H9 (cell line): ENCODE measurements at regions not wholly inside any gene's neighbourhood (a gene's known extent, or its start where the extent isn't known, plus 50 kb on each side); places are given as distances from the start of the nearest gene placed in this dataset.

Experiments
- DNase-seq: peaks from one replicate; pipeline ENCODE4 v3.0.0-alpha.2; 2017
- H2AFZ ChIP-seq: one replicate; pipeline ENCODE4 v1.6.1; 2013; ENCODE audit warnings: mild to moderate bottlenecking, low read length, control low read depth, moderate library complexity
- H2AK5ac ChIP-seq: 2 replicates; pipeline ENCODE4 v1.6.1; 2013; ENCODE audit warnings: low read length, control low read depth, mixed read lengths; ENCODE audit not compliant: insufficient read length
- H2BK120ac ChIP-seq: one replicate; pipeline ENCODE4 v1.6.1; 2013; ENCODE audit warnings: low read depth, mild to moderate bottlenecking, low read length, control low read depth, inconsistent platforms; ENCODE audit not compliant: poor library complexity, severe bottlenecking
- H2BK12ac ChIP-seq: 2 replicates; pipeline ENCODE4 v1.6.1; 2013; ENCODE audit warnings: low read length, control low read depth, mixed read lengths, low read depth; ENCODE audit not compliant: insufficient read length
- H2BK15ac ChIP-seq: 2 replicates; pipeline ENCODE4 v1.6.1; 2013; ENCODE audit warnings: low read depth, low read length, control low read depth
- H2BK20ac ChIP-seq: one replicate; pipeline ENCODE4 v1.6.1; 2013; ENCODE audit warnings: low read depth, mild to moderate bottlenecking, low read length, control low read depth, inconsistent platforms; ENCODE audit not compliant: poor library complexity, severe bottlenecking
- H2BK5ac ChIP-seq: 2 replicates; pipeline ENCODE4 v1.6.1; 2013; ENCODE audit warnings: low read length, control low read depth, mixed read lengths; ENCODE audit not compliant: insufficient read length
- H3K14ac ChIP-seq: 2 replicates; pipeline ENCODE4 v1.6.1; 2013; ENCODE audit warnings: low read length, control low read depth; ENCODE audit not compliant: insufficient read depth
- H3K18ac ChIP-seq: 2 replicates; pipeline ENCODE4 v1.6.1; 2013; ENCODE audit warnings: low read depth, mild to moderate bottlenecking, mixed read lengths, low read length, control low read depth; ENCODE audit not compliant: insufficient read length
- H3K23ac ChIP-seq: 2 replicates; pipeline ENCODE4 v1.6.1; 2013; ENCODE audit warnings: low read length, control low read depth, mixed read lengths, low read depth; ENCODE audit not compliant: insufficient read length
- H3K23me2 ChIP-seq: 2 replicates; pipeline ENCODE4 v1.6.1; 2013; ENCODE audit warnings: low read depth, mild to moderate bottlenecking, mixed read lengths, low read length, control low read depth; ENCODE audit not compliant: insufficient read length, poor library complexity, severe bottlenecking
- H3K27ac ChIP-seq: 2 replicates; pipeline ENCODE4 v1.5.1; 2013; ENCODE audit warnings: low read length, control low read depth, mixed read lengths, low read depth; ENCODE audit not compliant: insufficient read length
- H3K27me3 ChIP-seq: 2 replicates; pipeline ENCODE4 v1.6.1; 2013; ENCODE audit warnings: low read length, control low read depth, inconsistent platforms; ENCODE audit not compliant: insufficient read depth
- H3K4ac ChIP-seq: 2 replicates; pipeline ENCODE4 v1.6.1; 2013; ENCODE audit warnings: low read depth, mild to moderate bottlenecking, control low read depth, inconsistent platforms, low read length, moderate library complexity
- H3K4me1 ChIP-seq: 2 replicates; pipeline ENCODE4 v1.6.1; 2013; ENCODE audit warnings: low read length, control low read depth, inconsistent platforms; ENCODE audit not compliant: insufficient read depth
- H3K4me2 ChIP-seq: 2 replicates; pipeline ENCODE4 v1.6.1; 2013; ENCODE audit warnings: low read length, control low read depth, mixed read lengths; ENCODE audit not compliant: insufficient read length, insufficient read depth
- H3K56ac ChIP-seq: 2 replicates; pipeline ENCODE4 v1.6.1; 2013; ENCODE audit warnings: low read depth, mild to moderate bottlenecking, mixed read lengths, low read length, control low read depth; ENCODE audit not compliant: insufficient read length
- H3K79me1 ChIP-seq: 2 replicates; pipeline ENCODE4 v1.6.1; 2013; ENCODE audit warnings: low read depth, mild to moderate bottlenecking, moderate library complexity, low read length, control low read depth, inconsistent platforms; ENCODE audit not compliant: insufficient read depth, poor library complexity, severe bottlenecking
- H3K79me2 ChIP-seq: 2 replicates; pipeline ENCODE4 v1.6.1; 2013; ENCODE audit warnings: low read length, control low read depth, inconsistent platforms; ENCODE audit not compliant: insufficient read depth
- H3K9ac ChIP-seq: 2 replicates; pipeline ENCODE4 v1.6.1; 2013; ENCODE audit warnings: low read length, control low read depth, mixed read lengths; ENCODE audit not compliant: insufficient read length; ENCODE audit errors: extremely low read depth
- H3K9me3 ChIP-seq: one replicate; pipeline ENCODE4 v1.6.1; 2013; ENCODE audit warnings: low read depth, low read length, inconsistent platforms; ENCODE audit not compliant: control insufficient read depth
- H3T11ph ChIP-seq: one replicate; pipeline ENCODE4 v1.6.1; 2013; ENCODE audit warnings: mild to moderate bottlenecking, low read length, control low read depth, inconsistent platforms
- H4K20me1 ChIP-seq: one replicate; pipeline ENCODE4 v1.6.1; 2013; ENCODE audit not compliant: control insufficient read depth, insufficient read length, insufficient read depth
- H4K5ac ChIP-seq: 2 replicates; pipeline ENCODE4 v1.6.1; 2013; ENCODE audit warnings: low read depth, mild to moderate bottlenecking, mixed read lengths, low read length, control low read depth; ENCODE audit not compliant: insufficient read length
- H4K8ac ChIP-seq: replicated peaks from 2 replicates; pipeline ENCODE4 v1.6.1; 2013; ENCODE audit warnings: low read length, control low read depth, mixed read lengths, low read depth; ENCODE audit not compliant: insufficient read length
- H4K91ac ChIP-seq: 2 replicates; pipeline ENCODE4 v1.6.1; 2013; ENCODE audit warnings: low read depth, mild to moderate bottlenecking, moderate library complexity, mixed read lengths, low read length, control low read depth; ENCODE audit not compliant: insufficient read length
- H3K27ac Mint-ChIP-seq, 3 experiments: 2 replicates in 2 of 3; 3 replicates in 1 of 3; pipeline ENCODE4 v1.8.0; 2020 to 2021; ENCODE audit warnings: mixed read lengths in 3 of 3, mild to moderate bottlenecking in 1 of 3, moderate library complexity in 1 of 3
- H3K27me3 Mint-ChIP-seq: 2 replicates; pipeline ENCODE4 v1.8.0; 2021; ENCODE audit warnings: low read depth, mild to moderate bottlenecking, moderate library complexity, mixed read lengths
- H3K36me3 Mint-ChIP-seq, 3 experiments: 2 replicates in 2 of 3; 3 replicates in 1 of 3; pipeline ENCODE4 v1.8.0; 2020 to 2021; ENCODE audit warnings: low read depth in 3 of 3, mixed read lengths in 3 of 3; ENCODE audit not compliant: insufficient read depth in 1 of 3
- H3K4me1 Mint-ChIP-seq, 2 experiments: 2 replicates each; pipeline ENCODE4 v1.8.0; 2020; ENCODE audit warnings: mixed read lengths in 2 of 2
- H3K4me3 Mint-ChIP-seq, 2 experiments: 2 replicates in 1 of 2; 3 replicates in 1 of 2; pipeline ENCODE4 v1.8.0; 2020 to 2021; ENCODE audit warnings: mild to moderate bottlenecking in 2 of 2, mixed read lengths in 2 of 2, moderate library complexity in 1 of 2
- H3K9me3 Mint-ChIP-seq, 2 experiments: 2 replicates in 1 of 2; 3 replicates in 1 of 2; pipeline ENCODE4 v1.8.0; 2020; ENCODE audit warnings: mild to moderate bottlenecking in 2 of 2, mixed read lengths in 2 of 2, moderate library complexity in 1 of 2
- WGBS: extraction: QIAGEN DNeasy Blood & Tissue Kit; methylation state at CpG from one replicate; pipeline ENCODE4 v1.1.7; 2013; ENCODE audit warnings: missing lambda C conversion rate, low lambda C conversion rate, mixed read lengths; ENCODE audit not compliant: insufficient read length; ENCODE audit errors: extremely low coverage; 5-methylcytosine and 5-hydroxymethylcytosine counted together
- TF ChIP-seq, protein P1 (sequence below): fragments of 200-600 bp; sonication (generic); conservative IDR thresholded peaks from 3 replicates; pipeline ENCODE4 v1.8.0; 2021; ENCODE audit warnings: antibody characterized with exemption, mild to moderate bottlenecking

DNA sequence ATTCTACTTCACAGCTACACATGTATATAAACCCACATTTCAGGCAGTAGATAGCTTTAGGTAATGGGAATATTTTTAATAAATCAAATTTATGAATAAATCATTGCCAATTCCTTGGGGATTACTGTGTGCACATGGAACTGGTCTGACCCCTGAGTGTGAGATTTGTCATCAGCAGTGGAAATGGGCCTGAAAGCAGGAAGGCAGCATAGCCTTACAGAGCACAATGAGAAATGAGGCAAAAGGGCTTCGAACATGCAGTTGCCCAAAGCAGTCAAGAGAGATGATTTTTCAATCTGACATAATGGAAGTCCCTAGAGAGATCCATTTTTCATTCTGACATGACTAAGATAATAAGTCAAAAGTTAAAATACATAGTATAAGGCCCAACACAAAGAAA lies 599.2 kb downstream of the TUSC7 start:
- Histone ChIP-seq H4K91ac (no peak overlapping the region), H2BK12ac (no peak overlapping the region), H3K27ac (no peak overlapping the region), H3T11ph (no peak overlapping the region), H3K79me2 (no peaks in the 10 kb centered on the region), H3K9ac (no peak overlapping the region), H4K5ac (no peak overlapping the region), H3K23ac (no peak overlapping the region), H3K14ac (no peak overlapping the region), H4K8ac (no peak overlapping the region), H2AK5ac (no peak overlapping the region), H3K9me3 (no peaks in the 10 kb centered on the region), H3K18ac (no peak overlapping the region), H3K4me2 (no peak overlapping the region), H3K56ac (no peak overlapping the region), H3K27me3 (no peaks in the 10 kb centered on the region), H4K20me1 (no peaks in the 10 kb centered on the region), H3K4me1 (no peaks in the 10 kb centered on the region), H3K79me1 (no peaks in the 10 kb centered on the region), H2BK120ac (no peak overlapping the region), H2BK20ac (no peak overlapping the region), H2BK15ac (no peak overlapping the region), H3K23me2 (no peaks in the 10 kb centered on the region), H2BK5ac (no peak overlapping the region), H3K4ac (no peak overlapping the region), H2AFZ (no peak overlapping the region)
- Mint-ChIP-seq H3K27me3 (no peaks in the 10 kb centered on the region), H3K4me3 (no peak overlapping the region), H3K27ac (no peak overlapping the region), H3K9me3 (no peaks in the 10 kb centered on the region), H3K36me3 (no peaks in the 10 kb centered on the region), H3K4me1 (peaks cover 1% of the 10 kb centered on the region in 2 experiments)
- DNase-seq = no peak
- TF ChIP-seq, protein P1, sequence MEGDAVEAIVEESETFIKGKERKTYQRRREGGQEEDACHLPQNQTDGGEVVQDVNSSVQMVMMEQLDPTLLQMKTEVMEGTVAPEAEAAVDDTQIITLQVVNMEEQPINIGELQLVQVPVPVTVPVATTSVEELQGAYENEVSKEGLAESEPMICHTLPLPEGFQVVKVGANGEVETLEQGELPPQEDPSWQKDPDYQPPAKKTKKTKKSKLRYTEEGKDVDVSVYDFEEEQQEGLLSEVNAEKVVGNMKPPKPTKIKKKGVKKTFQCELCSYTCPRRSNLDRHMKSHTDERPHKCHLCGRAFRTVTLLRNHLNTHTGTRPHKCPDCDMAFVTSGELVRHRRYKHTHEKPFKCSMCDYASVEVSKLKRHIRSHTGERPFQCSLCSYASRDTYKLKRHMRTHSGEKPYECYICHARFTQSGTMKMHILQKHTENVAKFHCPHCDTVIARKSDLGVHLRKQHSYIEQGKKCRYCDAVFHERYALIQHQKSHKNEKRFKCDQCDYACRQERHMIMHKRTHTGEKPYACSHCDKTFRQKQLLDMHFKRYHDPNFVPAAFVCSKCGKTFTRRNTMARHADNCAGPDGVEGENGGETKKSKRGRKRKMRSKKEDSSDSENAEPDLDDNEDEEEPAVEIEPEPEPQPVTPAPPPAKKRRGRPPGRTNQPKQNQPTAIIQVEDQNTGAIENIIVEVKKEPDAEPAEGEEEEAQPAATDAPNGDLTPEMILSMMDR = no peak
- WGBS = no CpG with 5 or more reads among the region's 1 CpG
